ENCODE measurements at regions not wholly inside any gene's neighbourhood (a gene's known extent, or its start where the extent isn't known, plus 50 kb on each side); places are given as distances from the start of the nearest gene placed in this dataset.

- no peak for DNase-seq (ENCODE audit: low read depth in 2 of 2)
Measured at GRCh38 chr22:22418957-22419356, 89.6 kb downstream of the ZNF280B start.

- DNase-seq (ENCODE audit: low read depth in 2 of 2): no peak
Measured at GRCh38 chr22:22420580-22420979, 88.0 kb downstream of the ZNF280B start.

GRCh38 chr22:22421392-22421791 is 87.2 kb downstream of the ZNF280B start:
- no peak for DNase-seq (ENCODE audit: low read depth in 2 of 2)

GRCh38 chr22:22422629-22423112 is 85.9 kb downstream of the ZNF280B start:
- peak; percentile 20 to 30 for DNase-seq (ENCODE audit: low read depth in 2 of 2)

GRCh38 chr22:22423681-22424080 is 84.9 kb downstream of the ZNF280B start:
- no peak for DNase-seq (ENCODE audit: low read depth in 2 of 2)

GRCh38 chr22:22424210-22424800 is 84.2 kb downstream of the ZNF280B start:
- no peak for DNase-seq (ENCODE audit: low read depth in 2 of 2)

- no peak for DNase-seq (ENCODE audit: low read depth in 2 of 2)
Measured at GRCh38 chr22:22424956-22425355, 83.6 kb downstream of the ZNF280B start.

GRCh38 chr22:22425356-22425755 is 83.2 kb downstream of the ZNF280B start:
- no peak for DNase-seq (ENCODE audit: low read depth in 2 of 2)

- DNase-seq (ENCODE audit: low read depth in 2 of 2): no peak
Measured at GRCh38 chr22:22425783-22426624, 82.5 kb downstream of the ZNF280B start.

- no peak for DNase-seq (ENCODE audit: low read depth in 2 of 2)
Measured at GRCh38 chr22:22427542-22428065, 80.9 kb downstream of the ZNF280B start.

- DNase-seq (ENCODE audit: low read depth in 2 of 2): no peak
Measured at GRCh38 chr22:22428222-22429098, 80.1 kb downstream of the ZNF280B start.

- DNase-seq (ENCODE audit: low read depth in 2 of 2): no peak
Measured at GRCh38 chr22:22429369-22430108, 79.0 kb downstream of the ZNF280B start.

- no peak for DNase-seq (ENCODE audit: low read depth in 2 of 2)
Measured at GRCh38 chr22:22430111-22430820, 78.3 kb downstream of the ZNF280B start.

GRCh38 chr22:22431271-22432220 is 77.0 kb downstream of the ZNF280B start:
- DNase-seq (ENCODE audit: low read depth in 2 of 2): peak; percentile 18 to 20

- DNase-seq (ENCODE audit: low read depth in 2 of 2): no peak
Measured at GRCh38 chr22:22432479-22432878, 76.1 kb downstream of the ZNF280B start.

- DNase-seq (ENCODE audit: low read depth in 2 of 2): no peak
Measured at GRCh38 chr22:22432937-22433336, 75.6 kb downstream of the ZNF280B start.

- DNase-seq (ENCODE audit: low read depth in 2 of 2): no peak
Measured at GRCh38 chr22:22433770-22434169, 74.8 kb downstream of the ZNF280B start.

All from activated CD8-positive, alpha-beta memory T cell treated with anti-CD3 and anti-CD28 coated beads for 4 hours (primary cell).